NCI-H774 (cell line): ENCODE measurements at regions not wholly inside any gene's neighbourhood (a gene's known extent, or its start where the extent isn't known, plus 50 kb on each side); places are given as distances from the start of the nearest gene placed in this dataset.
A peak's percentile ranks its signal among the peaks of the same experiment; 100 is the strongest.

ENCODE experiments used
- DNase-seq: peaks from one replicate; lab custom pipeline; 2025; lab: John Stamatoyannopoulos, UW

DNA sequence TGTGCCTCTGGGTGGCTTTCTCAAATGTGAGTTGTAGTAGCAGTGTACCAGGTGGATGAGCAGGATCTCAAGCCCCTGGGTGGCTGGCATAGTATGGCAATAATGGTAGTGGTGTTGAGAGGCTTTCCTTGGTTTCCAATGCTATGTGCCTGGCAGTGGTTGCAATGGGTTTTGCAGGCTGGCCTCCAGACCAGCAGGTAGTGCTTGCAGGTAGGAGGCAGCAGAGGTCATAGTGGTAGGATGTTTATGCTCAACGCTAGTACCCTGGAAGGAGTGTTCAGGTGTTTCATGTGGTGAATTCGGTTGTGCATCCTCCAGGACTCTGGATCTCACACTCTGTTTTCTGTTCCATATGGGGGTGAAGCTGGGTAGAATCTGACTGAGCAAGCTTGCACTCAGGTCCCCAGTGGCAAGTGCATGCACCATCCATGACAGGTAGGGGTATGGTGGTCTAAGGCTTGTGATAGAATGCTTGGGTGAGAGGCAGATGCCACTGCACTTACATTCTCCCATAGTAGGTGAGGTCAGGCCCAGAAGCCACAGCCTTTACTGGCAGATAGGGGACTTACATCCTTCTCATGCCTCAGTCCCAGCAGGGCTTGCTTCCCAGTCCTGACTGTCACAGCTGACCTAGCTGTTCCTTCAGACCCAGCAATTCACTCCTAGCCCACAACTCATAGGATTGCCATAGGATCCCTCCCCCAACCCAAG is 410.5 kb upstream of the LRRC7 start:
- DNase-seq: no peak

DNA sequence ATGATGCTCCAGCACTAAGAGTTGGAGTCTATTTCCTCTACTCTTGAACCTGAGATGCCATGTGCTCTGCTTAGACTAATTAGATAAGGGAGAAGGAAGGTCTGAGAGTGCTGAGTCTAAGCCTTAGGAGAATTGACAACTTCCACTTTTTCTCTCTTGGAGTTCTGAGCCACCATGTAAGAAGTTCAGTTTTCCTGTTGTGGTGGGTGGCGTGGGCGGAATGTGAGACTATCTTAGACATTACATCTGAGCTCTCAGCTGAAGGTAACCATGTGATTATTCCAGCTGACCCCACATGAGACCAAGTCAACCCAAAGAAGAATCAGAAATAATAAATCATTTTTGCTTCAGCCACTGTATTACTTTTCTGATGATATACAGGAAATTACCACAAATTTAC is 404.5 kb upstream of the LRRC7 start:
- no peak for DNase-seq

DNA sequence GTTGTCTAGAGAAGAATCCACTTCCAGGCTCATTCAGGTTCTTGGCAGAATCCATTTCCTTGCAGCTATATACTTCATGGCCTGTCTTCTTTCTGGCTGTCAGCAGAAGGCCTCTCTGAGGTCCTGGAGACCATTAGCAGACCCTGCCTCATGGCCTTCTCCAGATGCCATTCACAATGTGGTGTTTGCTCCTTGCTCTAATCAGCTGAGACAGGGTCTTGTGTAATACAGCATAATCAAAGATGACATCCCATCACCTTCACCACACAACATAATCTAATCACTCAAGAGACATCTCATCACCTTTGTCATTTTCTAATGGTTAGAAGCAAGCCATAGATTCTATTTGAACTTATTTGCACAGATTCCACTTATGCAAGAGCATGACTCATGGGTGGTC is 403.9 kb upstream of the LRRC7 start:
- no peak for DNase-seq

GRCh38 chr1:69167876-69168275 is 399.8 kb upstream of the LRRC7 start:
- no peak for DNase-seq

GRCh38 chr1:69171248-69171647 is 396.5 kb upstream of the LRRC7 start:
- no peak for DNase-seq

DNA sequence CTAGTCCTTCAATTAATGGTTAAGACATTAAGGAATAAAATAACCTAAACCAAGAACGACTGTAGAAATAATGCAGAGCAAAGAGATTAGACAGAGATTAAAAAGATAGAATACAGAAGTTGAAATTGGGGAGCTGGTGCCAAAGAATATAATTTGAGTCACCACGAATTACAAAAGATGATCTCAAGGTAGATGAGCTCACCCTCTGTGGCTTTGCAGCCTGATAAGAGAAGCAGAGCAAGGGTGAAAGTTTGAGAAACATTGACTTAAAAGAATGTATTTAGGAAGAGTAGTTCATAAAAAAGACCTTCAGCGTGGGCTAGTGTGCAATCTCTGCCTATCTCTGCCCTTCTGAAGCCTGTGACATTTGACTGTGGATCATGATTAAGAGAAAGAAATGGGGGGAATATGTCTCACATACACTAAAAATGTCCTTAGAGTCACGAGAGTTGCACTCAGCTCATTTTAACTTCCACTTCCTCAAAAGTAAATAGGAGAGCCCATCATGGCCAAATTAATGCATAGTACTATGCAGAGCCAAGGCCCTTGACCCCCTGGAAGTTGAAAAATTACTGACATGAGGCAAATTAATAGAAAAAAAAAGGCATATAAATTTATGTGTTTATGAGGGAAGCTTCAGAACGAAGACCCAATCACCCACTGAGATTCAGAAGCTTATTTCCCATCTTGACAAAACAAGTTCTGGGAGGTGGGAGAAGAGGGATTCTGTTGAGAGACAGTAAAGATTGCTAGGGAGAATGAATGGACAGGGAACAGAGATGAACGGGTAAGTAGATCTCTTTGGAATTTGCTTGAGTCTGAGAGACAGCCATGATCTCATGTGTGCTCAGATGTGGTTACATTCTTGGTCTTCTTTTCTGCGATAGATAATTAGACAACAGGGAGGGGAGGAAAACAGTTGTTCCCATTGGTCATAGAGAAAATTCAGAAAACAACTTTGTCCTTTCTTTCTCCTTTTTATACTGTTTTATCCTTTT is 395.4 kb upstream of the LRRC7 start:
- DNase-seq: no peak

- no peak for DNase-seq
Measured at GRCh38 chr1:69175053-69175452, 392.7 kb upstream of the LRRC7 start.

GRCh38 chr1:69180358-69180757 is 387.4 kb upstream of the LRRC7 start:
- no peak for DNase-seq

GRCh38 chr1:69185378-69185777 is 382.3 kb upstream of the LRRC7 start:
- DNase-seq: no peak

DNA sequence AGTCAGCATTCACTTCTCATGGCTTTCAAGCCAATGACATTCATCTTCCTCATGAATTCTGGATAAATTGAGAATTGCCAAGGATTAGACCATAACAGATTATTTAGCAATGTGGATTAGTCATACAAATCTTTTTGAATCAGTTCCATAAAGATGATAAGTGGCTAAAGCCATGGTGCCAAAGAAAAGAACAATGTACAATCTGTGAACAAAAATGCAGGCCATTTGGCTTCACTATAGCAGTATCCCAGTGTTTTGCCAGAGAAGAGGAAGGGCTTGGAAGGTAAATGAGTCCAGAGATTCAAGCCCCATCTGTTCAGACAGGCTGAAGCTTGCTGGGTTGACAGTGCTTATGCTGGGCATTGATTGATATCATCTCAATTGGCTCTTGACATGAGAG is 376.4 kb upstream of the LRRC7 start:
- peak; percentile 43 for DNase-seq

- DNase-seq: no peak
Measured at GRCh38 chr1:69195136-69195535, 372.6 kb upstream of the LRRC7 start.

DNA sequence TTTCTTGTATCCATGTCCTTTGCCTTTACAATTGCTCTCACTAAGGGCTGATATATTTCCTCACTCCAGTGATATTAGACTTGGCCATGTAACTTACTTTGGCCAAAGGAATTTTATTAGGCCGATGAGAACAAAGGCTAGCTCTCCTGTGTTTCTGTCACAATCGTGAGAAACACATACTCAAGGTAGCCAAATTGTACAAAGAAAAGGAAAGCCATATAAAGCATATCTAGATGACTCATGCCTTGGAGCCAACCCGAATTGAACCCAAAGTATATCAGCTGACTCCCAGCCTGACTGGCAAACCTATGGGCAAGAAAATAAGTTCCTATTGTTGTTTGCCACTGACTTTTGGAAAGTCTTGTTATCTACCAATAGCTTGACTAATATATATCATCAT is 371.7 kb upstream of the LRRC7 start:
- no peak for DNase-seq

DNA sequence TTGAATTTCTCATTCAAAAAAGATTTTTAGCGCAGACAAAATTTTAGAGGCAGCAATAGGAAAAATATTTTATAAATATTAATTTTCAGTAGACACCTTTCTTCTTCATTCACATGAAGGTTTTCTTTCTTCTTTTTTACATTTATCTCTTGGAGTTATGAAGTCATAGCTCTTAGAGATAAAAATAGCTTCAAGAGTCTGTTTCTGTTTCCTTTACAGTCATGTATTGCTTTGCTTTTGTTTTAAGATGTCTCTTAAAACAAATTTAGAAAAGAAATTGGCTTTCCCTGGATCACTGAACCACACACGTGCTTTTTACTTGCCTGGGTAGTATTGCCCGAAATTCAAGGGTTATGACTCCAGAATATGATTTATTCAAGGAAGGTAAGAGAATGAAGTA is 369.9 kb upstream of the LRRC7 start:
- DNase-seq: no peak

GRCh38 chr1:69201716-69202115 is 366.0 kb upstream of the LRRC7 start:
- DNase-seq: no peak

- no peak for DNase-seq
Measured at GRCh38 chr1:69203166-69203565, 364.6 kb upstream of the LRRC7 start.

DNA sequence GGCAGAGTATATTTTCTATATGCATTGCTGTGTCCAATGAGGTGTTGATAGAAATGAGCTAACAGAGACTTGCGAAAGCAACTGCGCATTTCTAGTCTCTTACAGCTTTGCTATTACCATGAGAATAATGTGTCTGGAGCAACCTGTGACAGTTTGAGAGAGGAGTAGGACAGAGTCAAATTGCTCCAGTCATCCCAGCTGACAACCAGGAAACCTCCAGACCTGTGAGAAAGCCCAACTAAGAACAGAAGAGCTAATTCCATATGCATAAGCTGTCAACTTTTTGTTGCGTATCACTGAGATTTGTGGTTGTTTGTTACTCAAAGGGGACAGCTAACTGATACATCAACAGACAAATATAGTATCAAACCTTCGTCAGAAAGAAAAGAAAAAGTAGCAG is 354.1 kb upstream of the LRRC7 start:
- DNase-seq: no peak

DNA sequence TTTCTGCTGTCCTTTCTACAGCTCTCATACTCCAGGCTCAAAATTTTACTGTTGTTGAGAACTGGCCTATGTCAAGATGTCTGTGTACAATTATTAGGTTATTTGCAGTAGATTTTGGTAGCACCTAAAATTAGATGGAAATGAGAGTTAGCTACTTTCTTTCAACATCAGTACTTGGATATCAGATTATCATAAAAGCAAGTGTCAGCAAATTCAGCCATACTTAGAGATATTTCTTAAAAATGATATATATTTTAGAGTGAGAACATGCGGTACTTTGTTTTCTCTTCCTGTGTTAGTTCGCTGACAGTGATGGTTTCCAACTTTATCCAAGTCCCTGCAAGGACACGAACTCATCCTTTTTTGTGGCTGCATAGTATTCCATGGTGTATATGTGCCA is 351.8 kb upstream of the LRRC7 start:
- no peak for DNase-seq

GRCh38 chr1:69220672-69221071 is 347.1 kb upstream of the LRRC7 start:
- DNase-seq: no peak

GRCh38 chr1:69221524-69221923 is 346.2 kb upstream of the LRRC7 start:
- DNase-seq: no peak

DNA sequence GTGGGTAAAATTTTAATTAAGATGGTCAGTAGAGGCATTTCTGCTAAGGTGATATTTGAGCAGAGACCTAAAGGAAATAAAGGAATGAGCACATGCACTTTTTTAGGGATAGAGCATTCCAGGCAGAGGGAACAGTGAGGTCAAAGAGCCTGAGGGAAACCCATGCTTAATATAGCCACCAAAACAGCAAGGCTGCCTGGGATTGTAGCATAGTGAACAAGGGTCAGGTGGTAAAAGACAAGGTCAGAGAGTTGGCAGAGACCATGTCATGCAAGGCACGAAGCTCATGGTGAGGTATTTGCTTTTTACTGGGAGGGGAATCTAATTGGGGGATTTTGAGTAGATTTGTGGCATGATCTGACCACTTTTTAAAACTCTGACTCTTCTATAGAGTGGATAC is 344.6 kb upstream of the LRRC7 start:
- DNase-seq: no peak

- no peak for DNase-seq
Measured at GRCh38 chr1:69228501-69228900, 339.2 kb upstream of the LRRC7 start.

- no peak for DNase-seq
Measured at GRCh38 chr1:69230208-69230607, 337.5 kb upstream of the LRRC7 start.

- no peak for DNase-seq
Measured at GRCh38 chr1:69233463-69233862, 334.3 kb upstream of the LRRC7 start.
